CD4-positive, alpha-beta memory T cell (primary cell): ENCODE measurements at regions not wholly inside any gene's neighbourhood (a gene's known extent, or its start where the extent isn't known, plus 50 kb on each side); places are given as distances from the start of the nearest gene placed in this dataset.

Source experiments
- CTCF ChIA-PET: fragments of 350-600 bp; sonication (Branson Sonifier 250); formaldehyde crosslinking; loops from one replicate; lab custom pipeline; 2021; ENCODE audit warnings: inconsistent platforms; ENCODE audit not compliant: partially characterized antibody; lab: Charles Lee
- POLR2A ChIA-PET: fragments of 350-600 bp; sonication (Branson Sonifier 250); formaldehyde crosslinking; loops from one replicate; lab custom pipeline; 2021; ENCODE audit not compliant: partially characterized antibody; lab: Charles Lee
- DNase-seq, 5 donors: peaks; one replicate each; pipeline versions ENCODE4 v3.0.0 to v3.0.0-alpha.2; 2020 to 2022; ENCODE audit warnings: mixed read lengths in 1 of 5
- H3K27ac ChIP-seq: one replicate; pipeline ENCODE4 v1.7.0; 2013; ENCODE audit warnings: low read depth, low read length
- H3K27me3 ChIP-seq: 2 replicates; pipeline ENCODE4 v1.7.0; 2013; ENCODE audit warnings: mild to moderate bottlenecking, low read length, moderate library complexity; ENCODE audit not compliant: insufficient read depth
- H3K36me3 ChIP-seq: 2 replicates; pipeline ENCODE4 v1.7.0; 2013; ENCODE audit warnings: mild to moderate bottlenecking, low read length, moderate library complexity; ENCODE audit not compliant: insufficient read depth
- H3K4me1 ChIP-seq: 2 replicates; pipeline ENCODE4 v1.7.0; 2013; ENCODE audit warnings: mild to moderate bottlenecking, low read length, moderate library complexity; ENCODE audit not compliant: insufficient read depth
- H3K4me3 ChIP-seq, 2 donors: one replicate each; pipeline ENCODE4 v1.7.0; 2013; ENCODE audit warnings: low read length in 2 of 2, mild to moderate bottlenecking in 1 of 2
- H3K9me3 ChIP-seq, 2 donors: one replicate each; pipeline ENCODE4 v1.7.0; 2013; ENCODE audit warnings: low read length in 2 of 2, control low read depth in 1 of 2; ENCODE audit not compliant: control insufficient read depth in 1 of 2
- H3K27ac Mint-ChIP-seq, 7 donors: one replicate each; pipeline ENCODE4 v1.8.0; 2020 to 2021; ENCODE audit warnings: mixed read lengths in 7 of 7, mild to moderate bottlenecking in 6 of 7, inconsistent platforms in 3 of 7, moderate library complexity in 3 of 7
- H3K27me3 Mint-ChIP-seq, 2 donors: one replicate each; pipeline ENCODE4 v1.8.0; 2020 to 2021; ENCODE audit warnings: mixed read lengths in 2 of 2
- H3K36me3 Mint-ChIP-seq, 2 donors: one replicate each; pipeline ENCODE4 v1.8.0; 2020 to 2021; ENCODE audit warnings: mixed read lengths in 2 of 2, inconsistent platforms in 1 of 2, mild to moderate bottlenecking in 1 of 2
- H3K4me1 Mint-ChIP-seq, 4 donors: one replicate each; pipeline ENCODE4 v1.8.0; 2020 to 2021; ENCODE audit warnings: mixed read lengths in 4 of 4, mild to moderate bottlenecking in 1 of 4
- H3K4me3 Mint-ChIP-seq, 8 donors: one replicate each; pipeline ENCODE4 v1.8.0; 2020 to 2021; ENCODE audit warnings: mixed read lengths in 8 of 8, mild to moderate bottlenecking in 7 of 8, moderate library complexity in 6 of 8, inconsistent platforms in 3 of 8
- H3K9me3 Mint-ChIP-seq, 8 donors: one replicate each; pipeline ENCODE4 v1.8.0; 2020 to 2021; ENCODE audit warnings: mixed read lengths in 8 of 8, mild to moderate bottlenecking in 5 of 8, inconsistent platforms in 3 of 8, moderate library complexity in 1 of 8
- intact Hi-C: fragments of 100-400 bp; cut with micrococcal nuclease; formaldehyde crosslinking; loops from one replicate; pipeline ENCODE4 v1.15.1; 2023

- H3K4me1 Mint-ChIP-seq, result no peaks in the 10 kb centered on the region
- DNase-seq, result no peak
- H3K9me3 Mint-ChIP-seq, result peaks cover 0 to 2% (median 0%) of the 10 kb centered on the region in 8 donors
- no peak overlapping the region for H3K4me3 Mint-ChIP-seq
- POLR2A ChIA-PET, result no interaction called here
- H3K36me3 ChIP-seq, result no peaks in the 10 kb centered on the region
- no peaks in the 10 kb centered on the region for H3K9me3 ChIP-seq
- CTCF ChIA-PET, result interaction anchor here (1.2 kb wide), 1 partner anchor 32 kb away, joined by 3 read pairs; no protein-coding TSS in a partner anchor
- H3K27ac Mint-ChIP-seq, result no peak overlapping the region
- H3K27ac ChIP-seq, result no peak overlapping the region
- H3K4me3 ChIP-seq, result no peak overlapping the region
- no peaks in the 10 kb centered on the region for H3K27me3 ChIP-seq
- no peaks in the 10 kb centered on the region for H3K36me3 Mint-ChIP-seq
- intact Hi-C loops, result no loop called here
- H3K4me1 ChIP-seq, result no peaks in the 10 kb centered on the region
- H3K27me3 Mint-ChIP-seq, result peaks cover 7 to 14% of the 10 kb centered on the region in 2 donors
Observed at GRCh38 chr2:133972786-133973185, 281.1 kb upstream of the MGAT5 start.

- ChIA-PET POLR2A (no interaction called here), CTCF (no interaction called here)
- peaks cover 6 to 13% of the 10 kb centered on the region in 2 donors for H3K27me3 Mint-ChIP-seq
Observed at GRCh38 chr2:133974353-133974752, 279.5 kb upstream of the MGAT5 start.

GRCh38 chr2:133975135-133975534 is 278.7 kb upstream of the MGAT5 start:
- H3K4me3 ChIP-seq, result no peak overlapping the region

More at GRCh38 chr2:133974353-133974752, 279.5 kb upstream of the MGAT5 start:
- H3K9me3 ChIP-seq, result no peaks in the 10 kb centered on the region
- intact Hi-C loops, result no loop called here
- no peak overlapping the region for H3K4me3 ChIP-seq
- H3K27me3 ChIP-seq, result no peaks in the 10 kb centered on the region
- no peak overlapping the region for H3K27ac ChIP-seq
- H3K9me3 Mint-ChIP-seq, result peaks cover 0 to 3% (median 0%) of the 10 kb centered on the region in 8 donors
- no peaks in the 10 kb centered on the region for H3K4me1 ChIP-seq
- DNase-seq, result no peak
- H3K36me3 Mint-ChIP-seq, result no peaks in the 10 kb centered on the region
- H3K27ac Mint-ChIP-seq, result no peak overlapping the region
- H3K36me3 ChIP-seq, result no peaks in the 10 kb centered on the region
- no peak overlapping the region for H3K4me3 Mint-ChIP-seq
- no peaks in the 10 kb centered on the region for H3K4me1 Mint-ChIP-seq

GRCh38 chr2:133975676-133976428 is 278.0 kb upstream of the MGAT5 start:
- no peak for DNase-seq
- H3K4me3 ChIP-seq, result no peak overlapping the region
- peaks cover 0 to 3% (median 0%) of the 10 kb centered on the region in 8 donors for H3K9me3 Mint-ChIP-seq
- H3K27ac Mint-ChIP-seq, result peak overlapping the region in 1 of 7 donors; percentile 34
- no peaks in the 10 kb centered on the region for H3K27me3 ChIP-seq
- intact Hi-C loops, result no loop called here
- no peaks in the 10 kb centered on the region for H3K4me1 ChIP-seq
- no peaks in the 10 kb centered on the region for H3K36me3 Mint-ChIP-seq
- H3K4me3 Mint-ChIP-seq, result no peak overlapping the region
- H3K27ac ChIP-seq, result no peak overlapping the region
- no peaks in the 10 kb centered on the region for H3K4me1 Mint-ChIP-seq
- peaks cover 2 to 10% of the 10 kb centered on the region in 2 donors for H3K27me3 Mint-ChIP-seq
- CTCF ChIA-PET, result no interaction called here
- POLR2A ChIA-PET, result no interaction called here
- no peaks in the 10 kb centered on the region for H3K9me3 ChIP-seq
- no peaks in the 10 kb centered on the region for H3K36me3 ChIP-seq

More at GRCh38 chr2:133975135-133975534, 278.7 kb upstream of the MGAT5 start:
- Mint-ChIP-seq H3K9me3 (peaks cover 0 to 3% (median 0%) of the 10 kb centered on the region in 8 donors), H3K27ac (no peak overlapping the region), H3K36me3 (no peaks in the 10 kb centered on the region), H3K4me3 (no peak overlapping the region), H3K27me3 (peaks cover 4 to 10% of the 10 kb centered on the region in 2 donors), H3K4me1 (no peaks in the 10 kb centered on the region)
- CTCF ChIA-PET, result no interaction called here
- intact Hi-C loops, result no loop called here
- no peaks in the 10 kb centered on the region for H3K27me3 ChIP-seq
- H3K4me1 ChIP-seq, result no peaks in the 10 kb centered on the region
- POLR2A ChIA-PET, result no interaction called here
- no peaks in the 10 kb centered on the region for H3K9me3 ChIP-seq
- H3K27ac ChIP-seq, result no peak overlapping the region
- DNase-seq, result no peak
- no peaks in the 10 kb centered on the region for H3K36me3 ChIP-seq

- H3K36me3 Mint-ChIP-seq, result no peaks in the 10 kb centered on the region
- POLR2A ChIA-PET, result no interaction called here
- CTCF ChIA-PET, result no interaction called here
- no peak overlapping the region for H3K4me3 ChIP-seq
- H3K36me3 ChIP-seq, result no peaks in the 10 kb centered on the region
- no peak overlapping the region for H3K27ac Mint-ChIP-seq
- no peaks in the 10 kb centered on the region for H3K4me1 Mint-ChIP-seq
- H3K27ac ChIP-seq, result no peak overlapping the region
- H3K9me3 ChIP-seq, result no peaks in the 10 kb centered on the region
- no peaks in the 10 kb centered on the region for H3K4me1 ChIP-seq
- peaks cover 0 to 3% (median 0%) of the 10 kb centered on the region in 8 donors for H3K9me3 Mint-ChIP-seq
- intact Hi-C loops, result no loop called here
- no peak overlapping the region for H3K4me3 Mint-ChIP-seq
- DNase-seq, result no peak
- peaks cover 2 to 6% of the 10 kb centered on the region in 2 donors for H3K27me3 Mint-ChIP-seq
- no peaks in the 10 kb centered on the region for H3K27me3 ChIP-seq
Observed at GRCh38 chr2:133976659-133977058, 277.2 kb upstream of the MGAT5 start.

GRCh38 chr2:133977405-133977804 is 276.5 kb upstream of the MGAT5 start:
- CTCF ChIA-PET, result no interaction called here

GRCh38 chr2:133982256-133982655 is 271.6 kb upstream of the MGAT5 start:
- Histone ChIP-seq H3K27ac (no peak overlapping the region), H3K4me3 (no peak overlapping the region), H3K36me3 (no peaks in the 10 kb centered on the region), H3K27me3 (no peaks in the 10 kb centered on the region), H3K9me3 (no peaks in the 10 kb centered on the region), H3K4me1 (no peaks in the 10 kb centered on the region)
- H3K27me3 Mint-ChIP-seq, result peaks cover 0 to 2% of the 10 kb centered on the region in 2 donors
- H3K27ac Mint-ChIP-seq, result no peak overlapping the region
- CTCF ChIA-PET, result no interaction called here
- no peak overlapping the region for H3K4me3 Mint-ChIP-seq
- peaks cover 0 to 2% (median 0%) of the 10 kb centered on the region in 8 donors for H3K9me3 Mint-ChIP-seq
- no peaks in the 10 kb centered on the region for H3K4me1 Mint-ChIP-seq
- DNase-seq, result no peak
- no peaks in the 10 kb centered on the region for H3K36me3 Mint-ChIP-seq
- intact Hi-C loops, result no loop called here
- POLR2A ChIA-PET, result no interaction called here

More at GRCh38 chr2:133977405-133977804, 276.5 kb upstream of the MGAT5 start:
- Histone ChIP-seq H3K36me3 (no peaks in the 10 kb centered on the region), H3K27ac (no peak overlapping the region), H3K4me3 (no peak overlapping the region), H3K27me3 (no peaks in the 10 kb centered on the region), H3K9me3 (no peaks in the 10 kb centered on the region), H3K4me1 (no peaks in the 10 kb centered on the region)
- H3K27me3 Mint-ChIP-seq, result peaks cover 0 to 1% of the 10 kb centered on the region in 2 donors
- H3K9me3 Mint-ChIP-seq, result peaks cover 0 to 3% (median 0%) of the 10 kb centered on the region in 8 donors
- DNase-seq, result no peak
- H3K27ac Mint-ChIP-seq, result peak overlapping the region in 1 of 7 donors; percentile 71
- H3K4me3 Mint-ChIP-seq, result no peak overlapping the region
- H3K4me1 Mint-ChIP-seq, result no peaks in the 10 kb centered on the region
- intact Hi-C loops, result no loop called here
- POLR2A ChIA-PET, result no interaction called here
- no peaks in the 10 kb centered on the region for H3K36me3 Mint-ChIP-seq
